ENCODE measurements at regions not wholly inside any gene's neighbourhood (a gene's known extent, or its start where the extent isn't known, plus 50 kb on each side); places are given as distances from the start of the nearest gene placed in this dataset.

GRCh38 chr1:65531972-65532570, 111.6 kb downstream of the LEPR start:
- TF ChIP-seq CTCF (IDR thresholded peaks at IDR 0.05; ENCODE audit: low read depth, low read length), result no peak
- TF ChIP-seq MAX (IDR thresholded peaks at IDR 0.05; ENCODE audit: low read depth, low read length), result no peak

Measured in NB4 (cell line).